T-helper 1 cell (primary cell): ENCODE measurements at regions not wholly inside any gene's neighbourhood (a gene's known extent, or its start where the extent isn't known, plus 50 kb on each side); places are given as distances from the start of the nearest gene placed in this dataset.
"Not testable (repeated sequence)": the region's sequence is repeated elsewhere in the genome, so short reads cannot be mapped to it uniquely, and the experiment has no call there.

Experiments
- DNase-seq, 5 donors: peaks; one replicate each; pipeline ENCODE4 v3.0.0-alpha.2; 2012 to 2020

- no peak for DNase-seq
These were observed 74.9 kb upstream of the ABLIM1 start for GRCh38 chr10:114732931-114733330.

GRCh38 chr10:114735946-114736345 lies 77.9 kb upstream of the ABLIM1 start:
- no peak for DNase-seq

GRCh38 chr10:114743521-114744231 lies 77.9 kb upstream of the FHIP2A start:
- DNase-seq, result no peak

- no peak for DNase-seq
These were observed 75.0 kb upstream of the FHIP2A start for GRCh38 chr10:114746531-114746930.

GRCh38 chr10:114748241-114748640 lies 73.3 kb upstream of the FHIP2A start:
- no peak for DNase-seq

DNA sequence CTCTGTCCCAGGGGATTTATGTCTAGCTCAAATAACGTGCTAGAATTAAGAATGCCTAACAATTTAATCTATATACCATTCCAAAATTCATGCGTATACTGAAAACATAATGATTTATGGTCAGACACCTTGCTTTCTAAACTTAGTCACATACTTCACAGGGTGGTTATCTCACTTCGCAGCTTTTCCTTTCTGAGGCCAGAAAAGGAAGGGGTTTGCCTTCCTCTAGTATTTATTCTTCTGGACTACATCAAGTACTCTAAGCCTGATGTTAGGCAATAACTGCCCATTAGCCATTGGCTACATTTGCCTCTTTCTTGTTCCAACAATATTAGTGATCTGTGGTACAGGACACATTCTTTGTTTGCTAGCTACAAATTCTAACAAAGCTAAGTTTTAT lies 72.6 kb upstream of the FHIP2A start:
- no peak for DNase-seq

DNA sequence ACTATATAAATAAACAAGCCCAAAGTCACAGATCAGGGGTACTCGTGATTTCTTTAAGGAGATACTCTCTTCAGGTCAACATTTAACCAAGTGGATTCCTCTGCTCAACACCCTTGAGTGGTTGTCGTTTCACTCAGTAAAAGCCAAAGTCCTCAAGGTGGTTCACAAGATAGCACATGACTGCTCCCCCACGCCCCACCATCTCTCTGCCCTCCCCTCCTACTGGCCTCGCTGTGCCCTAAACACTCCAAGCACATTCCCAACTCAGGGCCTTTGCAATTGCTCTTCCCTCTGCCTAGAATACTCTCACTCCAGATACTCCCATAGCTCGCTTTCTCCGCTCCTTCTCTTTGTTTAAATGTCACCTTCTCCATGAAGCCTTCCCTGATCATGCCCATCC lies 72.1 kb upstream of the FHIP2A start:
- DNase-seq, result no peak

DNA sequence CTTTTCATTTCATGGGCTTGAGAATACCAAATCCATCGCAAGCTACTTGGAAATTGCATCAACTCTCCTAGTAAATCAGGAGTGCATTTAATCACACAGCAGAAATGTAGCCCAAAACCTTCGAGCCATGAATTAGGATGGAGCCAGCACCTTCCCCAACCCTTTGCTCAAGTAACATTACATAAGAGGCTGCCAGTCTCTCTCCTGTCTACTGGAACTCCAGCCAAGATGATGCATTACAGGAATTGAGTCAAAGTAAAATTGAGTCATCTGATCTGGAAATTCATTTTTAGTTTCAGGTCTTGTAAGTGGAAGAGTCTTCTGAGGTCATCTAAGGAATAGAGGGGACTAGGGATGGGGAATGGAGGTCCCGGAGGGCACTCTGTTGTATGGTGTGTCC lies 69.7 kb upstream of the FHIP2A start:
- DNase-seq, result no peak

GRCh38 chr10:114752570-114752969 lies 69.0 kb upstream of the FHIP2A start:
- not testable (repeated sequence) for DNase-seq

DNA sequence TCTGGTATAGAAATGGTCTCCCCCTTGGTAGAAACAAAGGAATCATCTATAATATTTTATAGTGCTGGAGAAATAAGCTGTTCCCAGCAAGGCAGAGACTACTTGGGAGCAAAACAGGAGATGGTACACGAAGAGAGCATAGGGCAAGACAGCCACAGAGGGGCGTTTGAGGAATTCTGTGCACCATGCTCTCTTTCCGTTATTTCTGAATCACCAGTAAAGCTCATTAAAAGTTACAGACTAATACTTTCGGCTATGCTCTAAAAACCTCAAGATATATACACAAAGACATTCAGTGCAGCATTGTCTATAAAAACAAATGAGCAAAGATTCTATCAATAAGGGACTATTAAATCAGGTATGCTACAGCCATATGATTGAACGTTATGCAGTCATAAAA lies 68.5 kb upstream of the FHIP2A start:
- no peak for DNase-seq

GRCh38 chr10:114754445-114755320 lies 66.9 kb upstream of the FHIP2A start:
- DNase-seq, result no peak

GRCh38 chr10:114755537-114755936 lies 66.0 kb upstream of the FHIP2A start:
- no peak for DNase-seq

DNA sequence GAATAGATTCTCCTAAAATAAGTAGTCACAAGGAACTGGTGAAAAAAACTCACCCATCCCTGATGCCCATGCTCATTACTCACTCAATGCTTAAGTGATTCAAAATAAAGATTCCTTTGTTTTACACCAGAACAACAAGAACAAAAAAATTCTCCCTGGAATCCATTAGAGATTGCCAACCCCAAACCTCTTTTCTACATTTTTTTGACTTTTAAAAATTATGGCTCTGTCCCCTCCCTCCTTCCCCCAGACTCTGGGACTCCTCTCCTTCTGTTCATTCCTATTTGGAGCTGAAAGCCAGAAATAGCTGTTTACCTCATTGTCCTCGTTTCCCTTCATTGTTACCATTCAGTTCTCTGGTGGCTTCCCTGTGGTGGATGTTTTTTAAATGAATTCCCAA lies 63.2 kb upstream of the FHIP2A start:
- no peak for DNase-seq

GRCh38 chr10:114761205-114762193 lies 60.1 kb upstream of the FHIP2A start:
- no peak for DNase-seq

DNA sequence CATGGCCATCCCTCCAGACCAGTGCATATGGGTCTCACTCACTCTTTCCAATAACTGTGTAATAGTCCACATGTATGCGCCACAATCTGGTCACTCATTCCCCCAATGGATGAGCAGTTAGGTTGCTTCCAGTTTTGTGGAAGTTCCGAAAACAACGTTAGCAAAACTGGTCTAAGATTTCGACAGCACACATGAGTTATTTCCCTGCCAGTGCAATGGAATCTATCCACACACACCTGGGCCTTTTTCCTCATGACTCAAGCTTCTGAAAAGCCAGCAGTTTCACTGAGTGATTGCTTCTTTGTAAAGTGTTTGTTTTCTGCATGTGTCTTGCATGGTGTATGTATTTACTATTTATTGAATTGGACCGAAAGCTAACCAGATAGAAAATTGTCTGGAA lies 58.8 kb upstream of the FHIP2A start:
- no peak for DNase-seq

DNA sequence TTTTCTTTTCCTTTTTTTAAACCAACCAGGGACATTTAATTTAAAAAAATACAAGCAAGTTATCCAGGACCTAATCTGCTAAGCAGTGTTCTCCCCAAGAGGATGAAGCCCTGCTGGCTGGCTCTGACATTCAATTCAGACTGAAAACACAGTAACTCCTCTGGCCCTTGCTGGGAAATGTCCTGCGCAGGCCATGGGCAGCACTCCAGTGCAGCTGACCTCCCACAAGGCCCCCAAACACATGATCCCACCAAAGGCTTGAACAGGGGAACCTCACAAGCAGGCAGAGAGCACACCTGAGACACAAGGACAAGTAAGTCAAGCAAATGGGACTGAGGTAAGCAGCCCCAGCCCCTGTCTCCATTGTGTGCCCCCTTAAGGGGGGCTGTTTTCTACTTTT lies 56.9 kb upstream of the FHIP2A start:
- DNase-seq, result no peak

GRCh38 chr10:114766470-114766869 lies 55.1 kb upstream of the FHIP2A start:
- no peak for DNase-seq

GRCh38 chr10:114767101-114767985 lies 54.2 kb upstream of the FHIP2A start:
- peak in 1 of 5 donors; percentile 2 for DNase-seq

DNA sequence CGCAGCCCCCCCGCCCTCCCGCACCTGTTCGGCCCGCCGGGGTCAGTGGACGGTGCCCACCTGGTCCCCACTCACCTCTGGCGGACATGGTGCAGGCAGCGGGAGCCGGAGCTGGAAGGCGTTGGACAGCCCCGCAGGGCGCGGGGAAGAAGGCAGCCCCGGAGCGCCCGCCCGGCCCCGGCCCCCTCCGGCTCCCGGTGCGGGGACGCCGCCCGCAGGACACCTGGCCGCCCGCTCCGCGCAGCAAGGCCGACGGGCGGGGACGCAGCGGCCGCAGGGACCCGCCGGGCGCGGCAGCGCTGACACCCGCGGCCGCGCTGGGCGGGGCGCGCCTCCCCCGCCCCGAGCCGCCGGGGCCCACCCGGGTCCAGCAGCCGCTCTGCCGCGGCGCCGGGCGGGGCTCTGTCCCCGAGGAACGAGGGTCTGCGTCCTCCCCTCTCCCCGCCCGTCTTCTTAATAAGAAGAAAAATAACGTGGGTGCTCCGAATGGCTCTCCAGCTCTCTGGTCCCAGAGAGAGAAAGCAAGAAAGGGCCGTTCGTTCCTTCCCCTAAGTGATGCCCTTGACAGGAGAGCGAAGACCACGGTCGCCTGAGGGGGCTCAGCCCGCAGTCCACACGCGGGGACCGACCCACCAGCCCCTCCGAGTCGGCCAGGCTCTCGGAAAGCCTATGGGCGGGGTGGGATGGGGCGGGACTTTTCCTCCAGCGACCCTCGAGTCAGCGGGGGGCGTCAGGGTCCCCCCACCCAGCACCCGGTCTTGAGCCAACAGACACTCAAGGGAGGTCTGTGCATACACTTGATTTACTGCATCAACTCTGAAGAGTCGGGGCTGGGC lies 53.4 kb upstream of the FHIP2A start:
- peak in 1 of 5 donors; percentile 4 for DNase-seq

DNA sequence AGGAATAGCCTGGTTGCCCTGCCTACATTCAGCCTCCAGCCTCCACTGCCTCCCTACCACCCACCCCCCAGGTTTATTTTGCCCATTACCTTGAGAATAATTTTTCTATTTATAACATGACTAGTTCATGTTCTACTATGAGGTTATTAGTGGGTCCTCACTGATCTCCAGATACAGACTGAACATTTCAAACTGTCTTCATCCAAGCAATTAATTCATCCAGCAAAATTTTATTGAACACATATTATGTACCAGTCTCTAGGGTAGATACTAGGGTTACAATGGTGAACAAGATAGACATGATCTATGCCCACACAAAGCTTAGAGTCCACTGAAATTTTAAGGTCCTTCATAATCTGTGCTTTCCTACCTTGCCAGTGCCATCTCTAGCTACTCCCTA lies 51.6 kb upstream of the FHIP2A start:
- DNase-seq, result no peak

DNA sequence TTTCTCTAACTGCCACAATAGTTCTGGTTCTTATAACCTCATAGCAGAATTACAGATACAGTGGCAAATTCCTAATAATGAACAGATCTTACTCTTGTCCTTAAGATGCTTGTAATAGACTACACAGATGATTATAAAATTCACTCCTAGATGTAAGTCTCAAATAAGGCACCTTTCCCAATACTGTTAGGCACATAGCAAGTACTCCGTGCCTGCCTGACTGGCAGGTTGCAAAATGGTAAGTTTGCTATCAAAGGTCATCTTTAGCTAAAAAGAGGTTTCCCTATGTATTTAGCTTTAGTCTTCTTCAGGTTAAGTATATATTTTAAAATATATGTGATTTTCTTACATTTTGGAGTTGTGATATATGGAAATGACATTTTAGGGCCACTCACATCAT lies 50.4 kb upstream of the FHIP2A start:
- no peak for DNase-seq
